K562 (cell line): ENCODE measurements at regions not wholly inside any gene's neighbourhood (a gene's known extent, or its start where the extent isn't known, plus 50 kb on each side); places are given as distances from the start of the nearest gene placed in this dataset.

Experiments used
- ATAC-seq: fragments of 200-7000 bp; cut with Tn5 transposase; 3 replicates; pipeline ENCODE4 v1.9.1; 2020; ENCODE audit warnings: moderate library complexity
- BruUV-seq: library from RNA; stranded (reverse); fragments of 400-500 nt; replicated peaks from 2 replicates; lab custom pipeline; 2021; lab: Mats Ljungman, UMichigan
- CTCF ChIA-PET: fragments of 300-600 bp; formaldehyde crosslinking; extraction: SDS; loops from one replicate; lab custom pipeline; 2021; ENCODE audit warnings: low intra/inter-chr PET ratio; lab: Yijun Ruan, JAX
- POLR2A ChIA-PET: fragments of 300-600, 350-650 bp; sonication (Branson Sonifier 250); formaldehyde crosslinking; extraction: SDS; loops from one replicate; lab custom pipeline; 2021; ENCODE audit warnings: antibody characterized with exemption, inconsistent platforms; lab: Yijun Ruan, JAX
- DNase-seq, 4 experiments: peaks; one replicate each; pipeline versions ENCODE4 v3.0.0 to v3.0.0-alpha.2; 2011 to 2018; ENCODE audit warnings: low spot score in 3 of 4, mixed read lengths in 3 of 4; ENCODE audit errors: extremely low read depth in 1 of 4
- FAIRE-seq: peaks from 2 replicates; lab custom pipeline; 2011; peaks lifted over from hg19 to GRCh38; lab: Jason Lieb, UNC
- H2AFZ ChIP-seq: 2 replicates; pipeline ENCODE4 v1.6.0; 2011; ENCODE audit warnings: low read depth, low read length, control low read depth, inconsistent platforms
- H3K27ac ChIP-seq: fragments of 200-600 bp; 3 replicates; pipeline ENCODE4 v1.8.0; 2011; ENCODE audit warnings: low read depth, mild to moderate bottlenecking, control low read depth, inconsistent platforms, low read length, moderate library complexity, mixed read lengths; ENCODE audit errors: extremely low read depth
- H3K27me3 ChIP-seq, 2 experiments: fragments of 300-600 bp in 1 of 2; 2 replicates in 1 of 2; 3 replicates in 1 of 2; pipeline versions ENCODE4 v1.6.0 to v1.8.0; 2011; ENCODE audit warnings: inconsistent platforms in 2 of 2, low read length in 2 of 2, mild to moderate bottlenecking in 1 of 2, mixed read lengths in 1 of 2, moderate library complexity in 1 of 2; ENCODE audit not compliant: control insufficient read depth in 2 of 2, insufficient read depth in 2 of 2
- H3K36me3 ChIP-seq: fragments of 300-600 bp; 3 replicates; pipeline ENCODE4 v1.8.0; 2011; ENCODE audit warnings: mild to moderate bottlenecking, low read length, inconsistent platforms; ENCODE audit not compliant: control insufficient read depth, insufficient read depth
- H3K4me1 ChIP-seq, 2 experiments: fragments of 200-600 bp in 1 of 2; replicated peaks in 1 of 2; 2 replicates in 1 of 2; 3 replicates in 1 of 2; pipeline versions ENCODE4 v1.5.1 to v1.8.0; 2011; ENCODE audit warnings: inconsistent platforms in 2 of 2, low read length in 2 of 2, mild to moderate bottlenecking in 1 of 2, mixed read lengths in 1 of 2, moderate library complexity in 1 of 2; ENCODE audit not compliant: control insufficient read depth in 2 of 2, insufficient read depth in 2 of 2
- H3K4me2 ChIP-seq: 2 replicates; pipeline ENCODE4 v1.6.1; 2011; ENCODE audit warnings: low read length, control low read depth, inconsistent platforms, mixed read lengths; ENCODE audit not compliant: insufficient read depth
- H3K4me3 ChIP-seq: fragments of 200-600 bp; sonication (generic), shearing (Covaris generic); 2 replicates; pipeline ENCODE4 v1.5.1; 2016; ENCODE audit warnings: control low read depth, inconsistent platforms
- H3K79me2 ChIP-seq: fragments of 200-600 bp; 3 replicates; pipeline ENCODE4 v1.8.0; 2011; ENCODE audit warnings: low read length, inconsistent platforms; ENCODE audit not compliant: control insufficient read depth, insufficient read depth
- H3K9ac ChIP-seq, 2 experiments: 2 replicates each; pipeline versions ENCODE4 v1.6.0 to v1.6.1; 2011; ENCODE audit warnings: low read depth in 2 of 2, low read length in 2 of 2, control low read depth in 1 of 2, inconsistent platforms in 1 of 2, mild to moderate bottlenecking in 1 of 2, mixed read lengths in 1 of 2; ENCODE audit not compliant: insufficient read depth in 1 of 2
- H3K9me1 ChIP-seq: one replicate; pipeline ENCODE4 v1.6.0; 2011; ENCODE audit warnings: inconsistent platforms, mild to moderate bottlenecking, low read length, moderate library complexity; ENCODE audit not compliant: control insufficient read depth, insufficient read depth
- H3K9me3 ChIP-seq: replicated peaks from 2 replicates; pipeline ENCODE4 v1.5.1; 2011; ENCODE audit warnings: low read depth, low read length, inconsistent platforms; ENCODE audit not compliant: control insufficient read depth, insufficient read depth
- H4K20me1 ChIP-seq: replicated peaks from 2 replicates; pipeline ENCODE4 v1.6.1; 2011; ENCODE audit warnings: low read length, inconsistent platforms, mixed read lengths; ENCODE audit not compliant: control insufficient read depth, insufficient read depth
- CREB3 ChIP-seq: fragments of 450-650 bp; conservative IDR thresholded peaks from 2 replicates; pipeline ENCODE4 v1.6.1; 2016; ENCODE audit warnings: missing genetic modification characterization, low read depth, mild to moderate bottlenecking, missing compliant biosample characterization, moderate library complexity
- DNMT1 ChIP-seq: fragments of 450-650 bp; IDR thresholded peaks from 2 replicates; pipeline ENCODE4 v1.6.1; 2016; ENCODE audit warnings: antibody characterized with exemption, mild to moderate bottlenecking
- E2F3 ChIP-seq: fragments of 250-450 bp; sonication (Bioruptor Pico); IDR thresholded peaks from 2 replicates; pipeline ENCODE4 v1.4.0; 2020; ENCODE audit warnings: mild to moderate bottlenecking
- EZH2 ChIP-seq: IDR thresholded peaks from 2 replicates; pipeline ENCODE4 v1.6.1; 2012; ENCODE audit warnings: low read depth, mild to moderate bottlenecking, inconsistent platforms, low read length, borderline replicate concordance
- KLF1 ChIP-seq: fragments of 450-650 bp; IDR thresholded peaks from 2 replicates; pipeline ENCODE4 v1.6.1; 2016; ENCODE audit warnings: missing genetic modification characterization, missing compliant biosample characterization
- NFIX ChIP-seq: fragments of 250-450 bp; sonication (Bioruptor Pico); IDR thresholded peaks from 2 replicates; pipeline ENCODE4 v1.4.0; 2020; ENCODE audit warnings: low read depth, mild to moderate bottlenecking, moderate library complexity
- NR4A1 ChIP-seq, 2 experiments: fragments of 250-450 bp in 1 of 2; fragments of 450-650 bp in 1 of 2; sonication (Bioruptor Pico) in 1 of 2; IDR thresholded peaks; 2 replicates each; pipeline versions ENCODE4 v1.4.0 to v1.6.1; 2016 to 2020; ENCODE audit warnings: mild to moderate bottlenecking in 2 of 2, missing compliant biosample characterization in 1 of 2, missing genetic modification characterization in 1 of 2, moderate library complexity in 1 of 2
- ZNF77 ChIP-seq: fragments of 250-450 bp; sonication (Bioruptor Pico); IDR thresholded peaks from 2 replicates; pipeline ENCODE4 v1.5.0; 2020
- WGBS: fragments of 100-300 bp; shearing (Covaris generic); methylation state at CpG from one replicate; pipeline ENCODE4 v1.1.6; 2016; ENCODE audit warnings: low coverage, mixed read lengths; ENCODE audit not compliant: insufficient coverage; ENCODE audit errors: missing lambda C conversion rate; 5-methylcytosine and 5-hydroxymethylcytosine counted together
- in situ Hi-C: fragments of 300-500 bp; cut with MboI; formaldehyde crosslinking; loops from 4 replicates; pipeline ENCODE4 v1.15.0; 2018; ENCODE audit warnings: inconsistent platforms, mixed read lengths
- intact Hi-C: fragments of 100-400 bp; cut with micrococcal nuclease; formaldehyde crosslinking; loops from 2 replicates; pipeline ENCODE4 v1.14.2; 2022

- Histone ChIP-seq H3K9ac (no peak overlapping the region), H2AFZ (no peak overlapping the region), H3K9me1 (no peaks in the 10 kb centered on the region), H3K79me2 (no peaks in the 10 kb centered on the region), H3K4me3 (no peak overlapping the region), H3K4me1 (no peaks in the 10 kb centered on the region), H4K20me1 (no peaks in the 10 kb centered on the region), H3K36me3 (no peaks in the 10 kb centered on the region), H3K9me3 (no peaks in the 10 kb centered on the region), H3K4me2 (no peak overlapping the region), H3K27ac (no peak overlapping the region), H3K27me3 (no peaks in the 10 kb centered on the region)
- WGBS = 4% methylated on average over 4 of the region's 4 CpGs
- in situ Hi-C loops (no loop called here), intact Hi-C loops (no loop called here)
- no peak for ATAC-seq
- POLR2A ChIA-PET = no interaction called here
- FAIRE-seq = no peak
- no peak for TF ChIP-seq KLF1 (tag)
- TF ChIP-seq DNMT1 = no peak
- TF ChIP-seq NR4A1 (CRISPR knock-in tag; IDR thresholded peaks at IDR 0.05) = no peak
- TF ChIP-seq NR4A1 (tag; IDR thresholded peaks at IDR 0.05) = no peak
- TF ChIP-seq E2F3 (CRISPR knock-in tag) = no peak
- no peak for TF ChIP-seq EZH2
- TF ChIP-seq ZNF77 (CRISPR knock-in tag) = no peak
- TF ChIP-seq CREB3 (tag) = no peak
- no peak for TF ChIP-seq NFIX
- no TSS peak for BruUV-seq
- CTCF ChIA-PET = no interaction called here
- DNase-seq = no peak
Measured at GRCh38 chr4:81594490-81595159, 122.9 kb upstream of the RASGEF1B start.
